NCI-H187 treated with DMSO at 0.1 percent for 48 hours (cell line): ENCODE measurements at regions not wholly inside any gene's neighbourhood (a gene's known extent, or its start where the extent isn't known, plus 50 kb on each side); places are given as distances from the start of the nearest gene placed in this dataset.
"Not testable (repeated sequence)": the region's sequence is repeated elsewhere in the genome, so short reads cannot be mapped to it uniquely, and the experiment has no call there.

ENCODE experiments used
- DNase-seq: peaks from one replicate; lab custom pipeline; 2025; lab: John Stamatoyannopoulos, UW

DNA sequence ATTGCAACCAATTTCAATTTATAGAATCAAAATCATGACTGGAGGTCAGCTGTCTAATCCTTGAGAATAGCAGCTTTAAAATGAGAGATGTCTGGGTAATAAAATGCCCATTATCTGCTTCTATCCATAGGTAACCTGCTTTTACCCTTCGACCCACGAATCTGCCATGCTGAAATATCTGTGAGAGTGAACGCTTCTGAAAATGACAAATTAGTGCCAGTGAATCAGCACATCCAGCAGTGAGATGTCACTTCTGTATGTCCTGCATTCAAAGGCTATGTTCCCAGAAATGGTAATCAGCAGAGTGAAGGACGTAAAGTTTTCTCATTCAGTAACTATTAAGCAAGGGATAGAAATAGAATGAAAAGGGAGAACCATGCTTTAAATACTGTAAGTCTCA, 532.4 kb upstream of the ITGA1 start:
- DNase-seq = no peak

DNA sequence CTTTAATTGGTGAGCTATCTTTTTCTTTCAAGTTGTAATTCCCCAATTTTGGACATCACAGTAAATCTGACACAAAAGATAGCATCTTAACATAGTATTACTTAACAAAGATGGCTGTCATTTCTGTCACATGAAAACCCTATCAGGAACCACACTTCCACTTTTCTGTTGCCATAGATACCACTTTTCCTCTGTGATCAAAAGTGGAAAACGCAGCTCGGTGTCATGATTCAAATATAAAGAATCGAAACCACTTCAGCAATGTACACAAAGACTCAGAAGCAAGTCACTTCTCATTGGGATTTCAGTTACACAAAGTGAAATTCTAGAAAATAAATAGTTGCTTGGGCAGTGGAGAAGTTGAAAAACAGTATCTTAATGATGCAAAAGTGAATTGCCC, 524.9 kb upstream of the ITGA1 start:
- DNase-seq = peak; percentile 77

- DNase-seq = no peak
Observed at GRCh38 chr5:52269401-52269800, 518.3 kb upstream of the ITGA1 start.

DNA sequence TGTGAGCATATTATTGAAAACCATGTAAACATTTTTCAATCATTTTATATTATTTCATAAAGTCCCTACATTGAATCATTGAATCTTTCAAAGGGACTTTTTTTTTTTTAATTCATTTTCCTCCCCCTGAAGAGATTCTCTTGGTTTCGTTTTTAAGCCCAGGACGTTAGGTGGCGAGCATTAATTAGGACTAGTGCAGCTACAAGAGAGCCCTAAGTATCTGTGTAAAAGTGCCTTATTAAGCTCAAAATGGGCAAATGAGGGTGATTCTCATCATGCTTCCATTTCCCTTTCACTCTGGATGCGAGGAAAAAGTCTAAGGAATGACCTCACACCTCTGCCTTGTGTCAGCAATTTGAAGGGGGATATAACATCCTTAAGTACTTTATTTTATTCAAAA, 517.9 kb upstream of the ITGA1 start:
- DNase-seq = no peak

DNA sequence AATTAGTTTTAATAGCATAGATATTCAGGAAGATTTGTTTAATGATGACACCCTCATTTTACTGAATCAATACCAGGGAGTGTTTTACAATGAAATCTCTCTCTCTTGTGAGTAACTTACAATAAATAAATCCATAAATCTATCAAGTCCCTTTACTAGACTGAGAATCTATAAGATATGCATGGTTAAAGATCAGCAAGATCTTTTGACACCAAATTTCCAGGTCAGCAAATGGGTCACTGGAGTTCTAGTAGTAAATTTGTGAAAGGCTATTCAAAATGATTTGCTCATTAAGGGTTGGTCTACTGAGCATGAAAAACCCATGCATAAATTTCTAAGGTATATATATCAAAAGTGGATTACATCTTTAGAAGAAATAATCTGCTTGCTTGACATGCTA, 512.1 kb upstream of the ITGA1 start:
- no peak for DNase-seq

DNA sequence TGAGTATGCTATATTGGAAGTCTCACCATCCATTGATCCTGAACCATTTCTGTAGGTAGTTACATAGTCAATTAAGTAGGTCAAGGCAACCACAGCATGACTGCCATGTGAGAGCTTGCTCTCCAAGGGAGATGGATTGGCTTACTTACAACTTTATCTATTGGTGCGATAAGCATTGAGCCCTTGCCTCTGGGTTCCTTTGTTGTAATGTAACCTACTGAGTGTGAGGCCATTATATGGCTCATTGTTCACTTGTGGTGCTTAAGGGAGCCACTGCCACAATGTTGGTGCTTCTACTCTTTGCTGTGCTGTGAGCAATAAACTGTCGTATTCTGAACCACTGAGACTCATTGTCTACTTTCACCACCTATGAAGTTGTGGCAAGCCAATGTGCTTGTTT, 510.6 kb upstream of the ITGA1 start:
- no peak for DNase-seq

DNA sequence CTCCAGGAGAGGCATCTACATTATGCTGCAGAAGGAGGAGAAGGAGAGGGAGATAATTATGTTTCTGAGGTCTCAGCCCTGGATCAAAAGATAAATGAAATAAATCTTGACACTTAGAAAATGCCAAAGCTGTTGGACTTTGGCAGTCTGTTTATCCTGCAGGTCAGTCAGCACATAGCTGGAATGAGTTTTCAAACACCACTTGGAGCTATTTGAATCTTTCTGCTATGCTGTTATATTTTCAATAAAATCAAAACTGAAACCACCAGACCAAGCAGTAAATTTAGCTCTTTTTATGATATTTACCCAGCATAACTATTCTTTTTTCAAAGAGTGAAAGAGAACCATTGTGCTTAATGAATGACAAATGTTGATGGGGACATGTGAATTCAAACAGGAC, 505.1 kb upstream of the ITGA1 start:
- no peak for DNase-seq

- no peak for DNase-seq
Observed at GRCh38 chr5:52283221-52283620, 504.5 kb upstream of the ITGA1 start.

DNA sequence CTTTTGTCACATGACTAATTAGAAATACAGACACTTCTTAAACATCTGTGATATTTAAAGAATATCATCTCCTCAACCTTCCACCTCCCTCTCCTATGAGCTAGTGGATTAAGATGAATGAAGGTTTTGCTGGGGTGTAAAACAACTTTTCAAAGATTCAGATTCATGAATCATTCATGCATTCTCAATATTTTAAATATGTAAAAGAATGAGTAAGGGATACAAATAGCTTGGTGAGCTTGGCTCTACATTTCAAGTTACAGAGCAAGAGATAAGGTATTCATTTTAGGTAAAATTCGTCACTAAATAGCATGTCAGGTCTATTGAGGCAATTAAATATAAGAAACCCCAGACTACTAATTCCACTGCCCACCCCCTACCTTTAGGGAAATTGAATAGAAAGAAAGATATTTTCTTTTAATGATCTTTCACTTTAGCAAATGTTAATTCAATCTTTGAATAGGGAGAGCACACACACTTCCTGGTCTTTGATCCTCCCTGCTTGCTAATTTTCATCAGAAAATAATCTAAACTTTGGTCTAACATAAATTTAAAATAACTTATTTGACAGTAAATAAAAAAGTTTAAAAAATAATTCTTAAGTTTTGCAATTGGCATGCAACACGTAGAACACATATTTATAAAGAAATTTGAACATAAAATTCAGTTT, 486.9 kb upstream of the ITGA1 start:
- DNase-seq = no peak

DNA sequence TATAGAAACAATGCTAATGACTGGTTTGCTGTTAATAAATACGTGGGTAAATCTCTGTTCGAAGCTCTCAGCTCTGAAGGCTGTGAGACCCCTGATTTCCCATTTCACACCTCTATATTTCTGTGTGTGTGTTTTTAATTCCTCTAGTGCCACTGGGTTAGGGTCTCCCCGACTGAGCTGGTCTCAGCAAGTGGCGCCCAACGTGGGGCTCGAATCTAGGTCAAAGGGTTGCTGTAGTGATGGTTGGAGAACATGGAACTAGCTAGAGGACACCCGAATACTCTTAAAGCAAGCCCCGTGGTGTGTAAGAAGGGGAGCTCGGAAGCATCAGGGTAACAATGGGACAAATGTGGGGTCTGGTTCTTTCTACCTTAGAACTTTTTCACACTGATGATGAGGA, 482.9 kb upstream of the ITGA1 start:
- DNase-seq = not testable (repeated sequence)

GRCh38 chr5:52328220-52328806, 459.4 kb upstream of the ITGA1 start:
- no peak for DNase-seq

GRCh38 chr5:52331725-52332124, 456.0 kb upstream of the ITGA1 start:
- DNase-seq = no peak

DNA sequence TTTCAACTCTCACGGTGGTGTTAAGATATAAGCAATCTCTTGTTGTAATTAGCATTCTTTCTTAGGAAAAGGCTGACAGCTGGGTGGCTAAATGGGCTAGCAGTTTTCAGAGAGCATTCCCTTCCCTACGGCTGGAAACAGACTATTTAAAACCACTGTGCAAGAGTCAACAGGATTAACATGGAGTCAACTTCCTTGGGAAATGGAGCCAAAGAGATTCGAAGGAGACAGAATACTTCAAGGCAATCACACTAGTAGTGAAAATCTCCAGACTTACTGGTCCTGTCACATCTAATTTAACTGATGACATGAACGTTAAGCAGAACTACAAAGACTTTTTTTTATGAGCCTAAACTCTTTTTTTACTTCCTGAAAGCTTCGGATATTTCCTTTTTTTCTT, 453.3 kb upstream of the ITGA1 start:
- no peak for DNase-seq

GRCh38 chr5:52339285-52339684, 448.4 kb upstream of the ITGA1 start:
- DNase-seq = no peak

DNA sequence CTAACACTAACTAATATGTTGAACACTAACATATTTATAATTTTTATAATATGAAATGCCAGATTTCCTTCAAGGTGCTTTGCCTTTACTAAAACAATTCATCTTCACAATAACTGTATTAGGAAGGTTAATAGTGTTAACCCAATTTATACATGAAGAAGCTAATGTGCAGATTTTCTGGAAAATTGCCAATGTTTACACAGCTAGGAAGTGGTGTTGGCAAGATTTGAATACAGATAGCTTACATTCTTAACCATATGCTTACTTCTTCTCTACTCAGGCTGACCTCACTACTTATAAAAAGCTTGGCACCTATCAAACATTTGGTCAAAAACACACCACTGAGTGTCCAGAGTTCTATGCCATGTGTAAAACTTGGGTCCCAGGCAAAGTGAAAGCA, 445.4 kb upstream of the ITGA1 start:
- no peak for DNase-seq

- DNase-seq = peak; percentile 62
Observed at GRCh38 chr5:52356311-52356918, 431.3 kb upstream of the ITGA1 start.

DNA sequence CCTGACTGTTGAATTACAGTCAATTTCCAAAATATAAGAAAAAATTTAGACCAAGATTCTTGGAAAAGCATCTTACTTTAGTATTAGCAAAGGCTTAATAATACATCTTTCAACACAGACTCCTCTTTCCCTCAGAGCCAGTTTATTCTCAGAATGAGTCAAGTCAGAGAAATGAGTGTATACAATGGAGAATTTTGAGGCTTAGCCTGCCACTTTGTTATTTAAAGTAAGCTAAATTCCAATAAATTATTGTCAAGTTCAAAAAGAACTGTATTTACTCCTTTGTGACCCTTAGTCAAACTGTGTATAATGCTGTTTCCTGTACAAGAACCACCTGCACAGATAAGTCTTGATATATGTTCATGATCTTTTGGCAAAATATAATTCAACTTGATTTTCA, 428.5 kb upstream of the ITGA1 start:
- DNase-seq = no peak

GRCh38 chr5:52360985-52361384, 426.7 kb upstream of the ITGA1 start:
- no peak for DNase-seq

GRCh38 chr5:52374286-52374685, 413.4 kb upstream of the ITGA1 start:
- DNase-seq = no peak

- DNase-seq = no peak
Observed at GRCh38 chr5:52375969-52376368, 411.7 kb upstream of the ITGA1 start.

DNA sequence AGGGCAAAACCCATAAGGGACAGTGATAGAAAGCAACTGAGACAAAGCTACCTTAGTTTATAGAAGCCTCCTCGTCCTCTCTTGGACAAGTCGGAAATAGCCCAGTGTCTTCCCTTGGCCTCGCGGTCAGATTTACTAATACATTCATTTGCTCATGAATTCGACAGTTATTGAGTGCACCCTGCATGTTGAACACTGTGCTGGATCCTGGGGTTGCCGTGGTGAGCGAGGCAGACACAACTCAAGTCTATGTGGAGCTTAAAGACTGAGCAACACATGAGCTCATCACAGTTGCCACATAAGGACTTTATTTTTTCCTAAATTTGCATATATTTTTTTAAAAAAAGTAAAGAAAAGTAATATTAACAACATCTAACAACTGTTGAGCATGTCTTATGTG, 411.1 kb upstream of the ITGA1 start:
- no peak for DNase-seq

DNA sequence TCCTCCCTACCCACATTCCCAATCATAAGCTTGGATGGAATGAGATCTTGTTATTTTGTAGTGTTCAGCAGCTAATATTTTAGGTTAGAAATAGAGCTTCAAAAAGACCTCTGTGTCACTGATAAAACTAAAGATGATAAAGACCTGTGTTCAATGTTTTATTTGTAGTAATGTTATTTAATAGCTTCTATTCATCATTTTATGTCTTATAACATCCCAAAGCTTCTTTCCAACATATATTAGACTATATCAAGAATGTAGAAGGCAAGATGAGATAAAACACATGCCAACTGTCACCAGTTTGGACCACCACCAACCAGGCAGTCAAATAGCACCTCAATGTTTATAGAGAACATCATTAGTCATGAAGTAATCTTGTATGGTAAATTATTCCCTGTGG, 409.5 kb upstream of the ITGA1 start:
- DNase-seq = no peak

- DNase-seq = no peak
Observed at GRCh38 chr5:52388349-52388748, 399.4 kb upstream of the ITGA1 start.

DNA sequence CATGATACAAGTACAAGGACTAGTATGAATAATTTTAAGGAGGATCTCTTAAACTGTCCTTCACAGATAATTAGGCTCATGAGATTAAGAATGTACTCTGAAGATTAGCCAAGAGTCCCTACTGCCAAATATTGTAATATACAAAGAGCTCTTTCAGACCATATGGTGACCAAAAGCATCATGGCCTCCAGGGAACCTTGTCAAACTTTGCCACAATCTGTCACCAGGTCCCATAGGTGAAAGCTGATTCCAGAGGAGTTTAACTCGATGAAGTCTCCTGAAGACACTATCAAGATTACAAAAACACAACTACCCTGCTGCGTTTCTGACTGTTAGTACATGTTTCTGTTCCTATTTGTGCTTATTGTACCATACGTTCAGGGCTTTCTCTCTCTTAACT, 395.4 kb upstream of the ITGA1 start:
- no peak for DNase-seq
